Sigmoid colon (tissue), 4 donors: ENCODE measurements at regions not wholly inside any gene's neighbourhood (a gene's known extent, or its start where the extent isn't known, plus 50 kb on each side); places are given as distances from the start of the nearest gene placed in this dataset.

Experiments
- EP300 ChIP-seq, 4 donors: sonication (generic); formaldehyde crosslinking; IDR thresholded peaks; one replicate each; pipeline ENCODE4 v1.6.1; 2017; ENCODE audit warnings: antibody characterized with exemption in 4 of 4
- TF ChIP-seq, protein P1 (sequence below), 4 experiments: fragments of 450-650 bp in 3 of 4; fragments of 200-600 bp in 1 of 4; IDR thresholded peaks; one replicate each; pipeline ENCODE4 v1.5.1; 2016 to 2019; ENCODE audit warnings: antibody characterized with exemption in 4 of 4, mild to moderate bottlenecking in 3 of 4, moderate library complexity in 2 of 4

DNA sequence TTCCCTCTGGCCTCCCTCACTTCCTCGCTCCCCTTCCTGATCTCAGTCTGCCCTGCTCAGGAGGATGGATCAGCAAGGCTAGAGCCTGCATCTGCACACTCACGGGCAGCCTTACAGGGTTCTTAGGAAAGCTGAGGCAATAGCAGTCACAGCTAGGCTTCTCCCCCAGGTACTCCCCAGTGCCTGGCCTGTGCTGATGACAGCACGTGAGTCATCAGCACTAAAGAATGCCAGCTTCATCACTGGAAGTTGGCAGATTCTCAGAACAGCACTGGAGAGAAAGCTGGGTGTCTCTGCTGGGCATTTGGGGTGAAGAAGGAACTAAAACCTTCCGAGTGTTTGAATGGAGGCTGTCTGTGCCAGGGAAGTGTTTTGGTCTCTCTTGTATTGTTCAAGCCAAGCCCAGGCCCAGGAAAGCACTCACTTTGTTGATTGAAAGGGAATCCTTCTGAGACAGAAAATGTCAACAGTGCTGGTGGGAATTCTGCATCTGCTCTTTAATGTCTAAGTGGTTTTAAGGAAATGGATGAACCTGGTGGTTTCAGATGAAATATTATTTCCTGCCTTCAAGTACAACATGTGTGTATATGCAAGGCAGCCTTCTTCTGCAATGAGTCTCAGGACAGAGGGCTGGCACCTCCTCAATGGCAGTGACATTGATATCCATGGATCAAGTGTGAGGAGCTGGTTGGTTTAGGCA lies 73.0 kb upstream of the SCOC start:
- TF ChIP-seq, protein P1, sequence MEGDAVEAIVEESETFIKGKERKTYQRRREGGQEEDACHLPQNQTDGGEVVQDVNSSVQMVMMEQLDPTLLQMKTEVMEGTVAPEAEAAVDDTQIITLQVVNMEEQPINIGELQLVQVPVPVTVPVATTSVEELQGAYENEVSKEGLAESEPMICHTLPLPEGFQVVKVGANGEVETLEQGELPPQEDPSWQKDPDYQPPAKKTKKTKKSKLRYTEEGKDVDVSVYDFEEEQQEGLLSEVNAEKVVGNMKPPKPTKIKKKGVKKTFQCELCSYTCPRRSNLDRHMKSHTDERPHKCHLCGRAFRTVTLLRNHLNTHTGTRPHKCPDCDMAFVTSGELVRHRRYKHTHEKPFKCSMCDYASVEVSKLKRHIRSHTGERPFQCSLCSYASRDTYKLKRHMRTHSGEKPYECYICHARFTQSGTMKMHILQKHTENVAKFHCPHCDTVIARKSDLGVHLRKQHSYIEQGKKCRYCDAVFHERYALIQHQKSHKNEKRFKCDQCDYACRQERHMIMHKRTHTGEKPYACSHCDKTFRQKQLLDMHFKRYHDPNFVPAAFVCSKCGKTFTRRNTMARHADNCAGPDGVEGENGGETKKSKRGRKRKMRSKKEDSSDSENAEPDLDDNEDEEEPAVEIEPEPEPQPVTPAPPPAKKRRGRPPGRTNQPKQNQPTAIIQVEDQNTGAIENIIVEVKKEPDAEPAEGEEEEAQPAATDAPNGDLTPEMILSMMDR (IDR thresholded peaks at IDR 0.05) = no peak
- no peak for TF ChIP-seq EP300 (IDR thresholded peaks at IDR 0.05)
